ENCODE measurements at regions not wholly inside any gene's neighbourhood (a gene's known extent, or its start where the extent isn't known, plus 50 kb on each side); places are given as distances from the start of the nearest gene placed in this dataset.
"Not testable (repeated sequence)": the region's sequence is repeated elsewhere in the genome, so short reads cannot be mapped to it uniquely, and the experiment has no call there.

- ATAC-seq (peak; percentile 70 to 73), DNase-seq (no peak)
- intact Hi-C loops (cut with DNase I), result loop anchor here (5.0 to 10.0 kb wide), 4 partner anchors 112 to 448 kb away; partner anchors contain the start of gene PIK3R1 (in 1 of the 2)
Measured at GRCh38 chr5:67806654-67807438, 408.7 kb upstream of the PIK3R1 start.

- ATAC-seq, result no peak
- intact Hi-C loops (cut with DNase I), result loop anchor here (5.0 to 10.0 kb wide), 4 partner anchors 111 to 449 kb away; partner anchors contain the start of gene PIK3R1 (in 1 of the 2)
Measured at GRCh38 chr5:67805666-67806348, 409.7 kb upstream of the PIK3R1 start.

DNA sequence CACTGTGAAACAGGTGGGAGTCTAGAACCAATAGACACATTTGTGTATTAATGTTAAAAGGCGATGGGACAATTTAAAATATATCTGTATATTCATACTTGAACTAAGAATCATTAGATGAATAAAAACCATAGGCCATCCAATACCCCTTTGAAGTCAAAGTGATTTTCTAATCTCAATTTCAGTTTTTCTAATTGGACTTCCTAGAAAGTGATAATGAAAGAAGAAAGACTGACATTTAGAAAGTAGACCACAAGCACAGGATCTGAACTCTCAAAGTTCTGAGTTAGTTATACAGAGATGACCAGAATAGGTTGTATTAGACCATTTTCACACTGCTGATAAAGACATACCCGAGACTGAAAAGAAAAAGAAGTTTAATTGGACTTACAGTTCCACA is 412.8 kb upstream of the PIK3R1 start:
- ATAC-seq (no peak), DNase-seq (no peak)
- intact Hi-C loops (cut with DNase I), result loop anchor here (10.0 kb wide), 3 partner anchors 108 to 452 kb away; partner anchors contain the start of gene PIK3R1 (in 1 of the 2)

More at GRCh38 chr5:67805666-67806348, 409.7 kb upstream of the PIK3R1 start:
- DNase-seq, result no peak

GRCh38 chr5:67799732-67800234 is 415.8 kb upstream of the PIK3R1 start:
- intact Hi-C loops (cut with DNase I), result loop anchor here (10.0 kb wide), 3 partner anchors 105 to 455 kb away; partner anchors contain the start of gene PIK3R1 (in 1 of the 2)
- DNase-seq, result no peak
- ATAC-seq, result peak; percentile 74 to 91

DNA sequence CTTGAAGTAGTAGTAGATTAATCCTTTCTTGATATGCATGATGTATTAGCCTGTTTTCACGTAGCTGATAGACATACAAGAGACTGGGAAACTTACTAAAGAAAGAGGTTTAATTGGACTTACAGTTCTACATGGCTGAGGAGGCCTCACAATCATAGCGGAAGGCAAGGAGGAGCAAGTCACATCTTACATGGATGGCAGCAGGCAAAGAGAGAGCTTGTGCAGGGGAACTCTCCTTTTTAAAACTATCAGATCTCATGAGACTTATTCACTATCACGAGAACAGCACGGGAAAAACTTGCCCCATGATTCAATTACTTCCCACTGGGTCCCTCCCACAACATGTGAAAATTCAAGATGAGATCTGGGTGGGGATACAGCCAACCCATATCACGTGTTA is 417.1 kb upstream of the PIK3R1 start:
- intact Hi-C loops (cut with DNase I); DNase-seq; ATAC-seq: not testable (repeated sequence)

DNA sequence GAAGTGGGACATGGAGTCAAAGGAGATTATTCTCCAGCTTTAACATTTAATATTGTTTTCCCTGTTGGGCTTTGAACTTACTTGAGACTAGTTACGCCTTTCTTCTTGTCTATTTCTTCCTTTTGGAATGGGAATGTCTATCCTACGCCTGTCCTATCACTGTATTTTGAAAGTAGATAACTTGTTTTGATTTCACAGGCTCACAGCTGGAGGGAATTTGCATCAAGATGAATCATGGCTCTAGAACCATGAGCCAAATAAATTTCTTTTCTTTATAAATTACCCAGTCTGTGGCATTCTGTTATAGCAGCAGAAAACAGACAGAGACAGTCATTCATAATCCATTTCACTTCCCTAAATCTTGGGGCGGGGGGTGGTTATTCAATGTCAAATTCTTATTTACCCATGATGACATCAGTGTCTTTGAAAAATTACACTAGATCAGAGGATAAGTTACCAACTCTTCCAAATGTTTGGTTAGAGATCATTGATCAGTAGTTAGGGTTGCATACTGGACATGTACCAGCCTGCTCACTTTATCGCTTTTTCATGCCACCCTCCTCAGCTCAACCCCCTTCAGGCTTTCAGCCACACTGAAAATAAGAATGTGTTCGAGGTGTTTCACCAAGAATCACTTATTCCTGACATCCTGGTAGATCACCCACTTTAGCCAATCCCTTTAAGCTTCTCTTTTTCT is 419.6 kb upstream of the PIK3R1 start:
- DNase-seq (no peak), ATAC-seq (peak in 1 of 2 donors; percentile 56)
- intact Hi-C loops (cut with DNase I), result no loop called here

DNA sequence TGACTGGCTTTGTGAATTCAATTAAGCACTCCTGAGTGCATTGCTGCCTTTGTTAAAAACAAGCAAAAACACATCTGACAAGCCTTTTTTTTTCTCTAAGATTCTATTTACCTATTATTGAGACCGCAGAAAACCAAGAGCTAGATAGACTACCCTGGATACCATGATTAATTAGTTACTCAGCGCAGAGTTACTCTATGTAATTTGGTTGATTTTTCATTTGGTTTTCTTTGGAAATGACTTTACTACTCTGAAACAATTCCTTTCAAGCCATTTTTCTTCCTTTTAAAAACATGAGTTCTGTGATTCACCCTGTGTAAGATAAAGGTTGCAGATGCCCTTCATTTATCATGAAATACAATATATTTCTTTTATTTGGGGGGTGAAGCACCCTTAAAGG is 421.6 kb upstream of the PIK3R1 start:
- intact Hi-C loops (cut with DNase I), result no loop called here
- no peak for ATAC-seq
- DNase-seq, result no peak

DNA sequence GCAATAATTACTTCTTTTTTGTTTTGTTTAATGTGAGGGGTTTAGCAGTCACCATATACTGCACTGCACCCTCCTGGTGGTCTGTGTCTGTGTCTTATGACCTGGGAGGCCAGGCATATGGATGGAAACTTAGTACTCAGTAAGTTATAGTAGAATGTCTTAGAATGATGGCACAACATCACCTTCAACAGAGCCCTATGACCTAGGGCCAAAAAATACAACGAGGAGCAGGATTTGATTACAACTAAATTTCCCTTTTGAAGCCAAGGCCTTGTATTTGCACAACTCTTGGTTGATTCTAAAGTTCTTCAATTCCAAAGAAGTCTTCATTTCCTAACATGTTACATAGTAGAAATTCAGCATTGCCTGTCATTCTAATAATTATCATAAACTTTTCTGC is 422.1 kb upstream of the PIK3R1 start:
- no peak for DNase-seq
- ATAC-seq, result no peak
- intact Hi-C loops (cut with DNase I), result no loop called here

DNA sequence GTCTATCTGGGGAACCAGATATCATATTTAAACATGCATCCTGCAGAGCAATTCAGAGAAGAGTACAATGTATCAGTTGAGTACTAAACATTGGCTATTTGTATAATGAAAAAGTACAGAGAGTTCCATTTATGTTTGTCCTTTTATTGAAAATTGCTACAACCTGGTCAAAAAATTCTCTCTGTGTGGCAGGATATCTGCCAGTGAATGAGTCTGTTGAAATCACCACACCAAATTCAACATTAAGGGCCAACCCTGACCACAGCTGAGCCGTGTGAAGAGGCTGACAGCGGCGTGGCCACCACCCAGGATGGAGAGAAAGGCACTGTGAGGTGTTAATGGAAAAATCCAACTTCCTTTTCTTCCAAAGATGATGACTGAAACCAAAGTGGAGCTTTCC is 422.7 kb upstream of the PIK3R1 start:
- ATAC-seq, result peak; percentile 84 to 85
- DNase-seq, result peak; percentile 61
- intact Hi-C loops (cut with DNase I), result no loop called here

DNA sequence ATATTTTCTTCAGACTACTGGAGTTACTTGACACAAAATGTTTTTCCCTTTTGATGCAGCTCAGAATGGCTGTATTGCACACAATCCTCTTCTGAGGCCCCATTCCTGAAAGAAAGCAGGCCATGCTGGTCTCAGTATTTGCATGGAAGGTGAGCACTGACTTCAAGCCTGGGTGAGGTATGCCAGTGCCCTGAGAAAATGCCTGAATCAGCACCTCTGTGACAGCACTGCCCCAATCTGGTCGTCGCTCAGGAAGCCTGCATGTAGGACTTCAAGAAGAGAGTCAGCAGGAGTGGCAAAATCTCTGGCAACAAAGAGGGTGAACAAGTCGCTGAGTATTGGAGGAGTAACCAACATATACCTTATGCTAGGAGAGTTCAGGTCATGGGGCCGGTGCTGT is 425.2 kb upstream of the PIK3R1 start:
- intact Hi-C loops (cut with DNase I), result no loop called here
- ATAC-seq, result no peak
- no peak for DNase-seq

- DNase-seq; intact Hi-C loops (cut with DNase I); ATAC-seq: not testable (repeated sequence)
Measured at GRCh38 chr5:67779893-67780623, 435.5 kb upstream of the PIK3R1 start.

DNA sequence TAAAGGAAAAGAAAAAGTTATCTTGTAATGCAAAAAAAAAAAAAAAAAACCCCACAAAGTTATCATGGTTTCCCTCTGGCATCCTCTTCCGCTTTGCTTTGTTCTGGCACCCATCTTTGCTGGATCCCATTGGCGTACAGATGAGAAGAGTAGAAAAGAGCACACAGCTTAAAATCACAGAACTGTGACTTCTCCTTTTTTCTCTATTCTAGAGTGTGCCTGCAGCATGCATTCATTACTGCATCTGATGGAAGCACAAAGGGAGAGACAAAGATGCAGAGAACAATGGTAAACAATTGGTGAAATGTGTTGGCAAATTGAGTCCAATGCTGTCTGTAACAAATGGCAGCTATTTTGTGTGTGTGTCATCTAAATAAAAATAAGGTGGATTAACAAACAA is 440.8 kb upstream of the PIK3R1 start:
- intact Hi-C loops (cut with DNase I), result no loop called here
- ATAC-seq, result no peak
- DNase-seq, result no peak

GRCh38 chr5:67774267-67774552 is 441.3 kb upstream of the PIK3R1 start:
- DNase-seq, result peak; percentile 27
- peak; percentile 53 to 70 for ATAC-seq
- intact Hi-C loops (cut with DNase I), result no loop called here

DNA sequence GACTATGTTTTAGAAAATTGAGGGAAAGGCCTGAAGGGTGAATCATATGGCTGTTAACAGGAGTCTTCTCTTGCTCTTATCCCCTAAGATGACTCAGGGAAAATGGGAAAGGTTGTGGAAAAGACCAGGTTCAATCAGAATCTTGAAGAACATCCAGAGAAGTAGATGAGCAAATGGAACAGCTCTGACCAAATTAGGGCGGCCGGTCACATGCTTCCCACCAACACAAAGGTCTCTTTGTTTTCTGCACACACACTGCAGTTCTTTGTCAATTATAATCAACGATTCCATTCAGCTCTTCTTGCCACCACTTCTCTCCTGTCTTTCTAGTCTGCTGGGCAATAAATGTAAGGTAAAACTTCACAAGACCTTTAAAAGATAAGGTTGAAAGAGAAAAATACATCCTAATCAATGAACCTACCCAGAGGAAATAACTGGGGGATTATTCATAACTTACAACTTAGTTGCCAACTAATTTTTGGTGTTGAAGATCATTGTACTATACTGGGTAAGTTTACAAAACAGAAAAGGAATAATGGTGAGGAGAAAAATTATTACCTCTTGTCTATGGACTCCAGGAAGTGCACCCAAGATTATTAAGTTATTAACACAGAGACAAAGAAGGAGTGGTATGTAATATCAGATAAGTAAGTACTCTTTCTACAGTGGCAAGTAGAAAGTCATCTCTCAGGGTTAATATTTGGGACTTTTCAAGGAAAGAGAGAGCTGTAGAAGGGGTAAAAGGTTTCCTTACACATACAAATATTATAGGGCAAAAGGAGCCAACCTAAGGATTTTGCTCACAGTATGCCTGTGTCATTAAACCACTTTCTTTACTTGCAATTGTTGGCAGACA is 441.9 kb upstream of the PIK3R1 start:
- ATAC-seq (peak in 1 of 2 donors; percentile 90), DNase-seq (peak; percentile 45)
- intact Hi-C loops (cut with DNase I), result no loop called here

DNA sequence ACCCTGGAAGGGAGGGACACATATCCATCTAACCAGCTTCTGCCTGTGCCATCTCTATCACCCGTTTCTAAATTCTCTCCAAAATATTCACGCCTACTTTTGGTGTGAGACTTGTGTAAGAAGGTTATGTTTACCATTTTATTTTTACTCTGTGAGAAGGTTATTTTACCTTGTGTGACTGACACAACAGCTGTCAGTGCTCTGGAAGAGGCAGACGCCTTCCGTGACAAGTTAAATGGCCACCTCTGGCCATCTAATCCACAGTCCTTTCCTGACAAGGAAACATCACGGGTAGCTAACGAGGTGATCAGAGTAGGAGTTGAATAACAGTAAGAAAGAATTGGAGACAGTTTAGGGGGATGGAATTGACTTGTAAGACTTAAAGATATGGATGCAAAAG is 443.8 kb upstream of the PIK3R1 start:
- no peak for DNase-seq
- no peak for ATAC-seq
- intact Hi-C loops (cut with DNase I), result no loop called here

DNA sequence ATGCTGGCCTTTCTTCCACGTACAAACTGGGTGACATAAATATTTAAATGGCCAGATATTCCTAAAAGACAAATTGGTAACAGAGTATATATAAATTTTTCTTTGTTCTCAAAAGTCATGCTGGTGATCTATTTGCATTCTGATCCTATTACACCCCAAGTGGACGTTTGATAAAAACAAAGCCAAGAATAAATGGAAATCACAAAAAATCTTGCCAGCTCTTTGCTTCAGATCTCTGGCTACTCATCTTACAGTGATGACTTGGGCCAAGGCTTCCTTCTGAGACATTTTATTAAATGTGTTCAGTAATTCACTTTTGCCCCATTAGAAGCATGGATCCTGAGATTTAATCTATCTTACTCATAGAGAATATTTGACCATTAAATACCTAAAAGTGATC is 444.3 kb upstream of the PIK3R1 start:
- DNase-seq (no peak), ATAC-seq (no peak)
- intact Hi-C loops (cut with DNase I), result no loop called here

GRCh38 chr5:67770431-67771025 is 445.0 kb upstream of the PIK3R1 start:
- intact Hi-C loops (cut with DNase I), result no loop called here
- ATAC-seq (peak in 1 of 2 donors; percentile 49), DNase-seq (no peak)

GRCh38 chr5:67765697-67766096 is 449.9 kb upstream of the PIK3R1 start:
- intact Hi-C loops (cut with DNase I), result no loop called here
- DNase-seq, result no peak
- ATAC-seq, result no peak
